Suppressor macrophage (primary cell): ENCODE measurements at regions not wholly inside any gene's neighbourhood (a gene's known extent, or its start where the extent isn't known, plus 50 kb on each side); places are given as distances from the start of the nearest gene placed in this dataset.

ENCODE experiments used
- DNase-seq, 4 experiments: peaks; one replicate each; pipeline ENCODE4 v3.0.0-alpha.2; 2020 to 2022

DNA sequence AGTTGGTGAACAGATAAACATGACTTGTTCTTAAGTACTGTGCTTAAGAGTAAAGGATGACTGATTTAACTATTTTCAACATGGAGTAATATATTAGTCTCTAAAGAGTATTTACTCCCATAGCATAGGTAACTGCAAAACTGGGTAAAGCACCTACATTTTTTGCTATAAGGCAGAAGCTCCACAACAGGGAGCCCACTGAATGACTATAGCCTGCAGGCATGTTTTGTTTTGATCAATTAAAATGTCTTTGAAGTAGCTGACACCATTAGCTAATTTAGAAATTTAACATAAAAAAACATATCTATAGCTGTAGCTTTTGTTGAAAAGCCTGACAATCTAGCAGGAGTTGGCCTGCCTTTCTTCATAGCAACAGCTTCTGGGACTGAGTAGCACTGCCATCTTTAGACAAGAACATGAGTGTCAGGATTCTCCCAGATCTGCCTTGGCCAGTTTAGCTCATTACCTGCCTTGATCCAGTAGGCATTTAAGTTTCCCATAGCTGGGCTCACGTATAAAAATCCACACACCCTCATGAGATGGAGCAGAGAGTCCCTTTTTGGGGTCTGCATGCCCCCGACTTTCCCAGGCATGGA is 1935.1 kb upstream of the PIK3C3 start:
- DNase-seq: no peak

DNA sequence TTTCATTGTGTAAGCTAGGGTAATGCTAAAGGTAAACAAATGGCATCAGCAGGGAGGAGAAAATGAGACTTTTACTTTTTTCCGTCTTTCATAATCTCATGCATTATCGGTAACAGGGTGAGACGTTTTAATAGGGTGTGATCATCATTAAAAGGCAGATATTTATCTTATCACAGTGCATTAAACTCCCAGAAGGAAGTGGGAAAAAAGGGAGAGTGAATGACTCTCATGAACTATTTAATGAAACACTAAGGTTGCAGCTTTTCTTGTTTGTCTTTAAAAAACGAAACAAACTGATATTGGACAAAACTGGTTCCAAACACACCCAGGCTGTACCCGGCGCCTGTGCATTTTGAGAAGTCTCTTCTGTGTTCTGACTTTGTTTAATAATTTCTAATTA is 1936.8 kb upstream of the PIK3C3 start:
- DNase-seq: no peak

DNA sequence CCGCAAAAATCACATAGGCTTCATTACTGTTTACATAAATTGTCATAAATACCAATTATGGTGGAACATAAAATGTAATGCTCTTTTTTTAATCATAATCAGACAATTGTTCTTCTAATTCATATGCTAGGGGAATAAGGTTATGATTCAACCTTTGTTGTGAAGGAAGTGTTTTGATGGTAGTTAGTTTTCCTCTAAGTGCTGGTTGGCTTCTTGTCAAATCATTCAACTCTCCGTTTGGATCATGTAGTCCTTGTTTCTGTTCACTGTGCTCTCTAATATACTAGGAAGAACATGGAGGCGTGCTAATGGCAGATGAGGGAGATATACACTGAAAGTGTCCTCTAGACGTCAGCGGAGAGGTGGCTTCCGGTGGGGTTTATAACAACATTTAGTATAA is 1938.0 kb upstream of the PIK3C3 start:
- DNase-seq: no peak

DNA sequence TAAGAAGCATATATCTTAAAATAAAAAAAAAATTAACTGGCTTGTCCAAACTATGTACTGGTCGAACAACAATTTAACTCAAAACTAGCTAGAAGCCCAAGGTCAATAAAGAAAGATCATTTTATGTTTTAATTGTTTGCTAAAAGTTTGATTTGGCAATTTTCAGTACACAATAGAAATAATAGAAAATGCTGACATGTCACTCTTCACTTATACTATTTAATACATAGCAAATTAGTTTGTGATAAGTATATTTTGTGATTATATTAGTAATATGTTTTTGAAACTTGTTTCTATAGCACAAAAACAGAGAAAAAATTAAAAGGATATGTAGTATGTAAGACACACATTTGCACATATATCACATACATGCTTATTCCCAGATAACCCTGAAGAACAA is 1938.6 kb upstream of the PIK3C3 start:
- DNase-seq: no peak

DNA sequence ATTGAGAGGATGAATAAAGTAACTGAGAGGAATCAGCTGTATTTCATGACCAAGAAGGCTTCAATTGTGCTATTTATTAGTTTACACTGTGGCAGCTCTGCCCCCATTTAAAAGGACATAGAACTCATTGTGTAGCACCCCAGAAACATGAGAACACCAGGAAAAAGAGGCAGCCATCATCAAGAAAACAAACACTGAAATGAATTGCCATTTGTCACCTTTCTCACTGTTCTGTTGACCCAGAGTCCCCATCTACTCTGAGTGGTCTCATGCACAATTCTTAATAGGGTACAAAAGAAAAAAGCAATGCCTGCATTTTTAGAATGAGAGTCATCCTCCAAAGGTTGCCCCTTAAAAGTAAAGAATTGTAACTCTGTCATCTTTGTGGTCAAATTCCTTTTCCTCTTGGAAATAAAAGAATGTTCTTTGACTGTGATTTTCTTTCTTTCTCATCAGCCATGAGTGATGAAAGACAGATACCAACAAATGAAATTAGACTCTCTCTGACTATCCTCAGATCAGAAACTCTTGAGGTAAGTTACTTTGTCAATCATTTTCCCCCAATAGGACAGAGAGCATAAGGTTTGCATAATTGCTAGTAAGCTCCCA is 1941.9 kb upstream of the PIK3C3 start:
- DNase-seq: no peak

DNA sequence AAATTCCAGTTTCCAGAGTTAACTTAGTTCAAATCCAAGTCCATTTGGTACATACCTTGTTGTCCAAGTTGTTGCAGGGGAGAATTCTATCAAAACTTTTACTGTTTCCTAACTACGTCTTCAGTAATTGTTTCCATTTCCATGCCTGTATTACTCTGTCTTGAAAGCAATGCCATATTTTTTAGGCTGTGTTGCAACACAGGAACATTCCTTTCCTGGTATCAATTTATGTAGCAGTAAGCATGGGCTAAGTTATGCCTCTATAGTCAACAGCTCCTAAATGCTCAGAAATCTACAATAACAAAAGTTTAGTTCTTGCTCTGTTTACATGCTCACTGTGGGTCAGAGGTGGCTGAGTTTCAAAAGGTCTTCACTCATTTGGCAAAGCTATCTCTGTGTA is 1943.8 kb upstream of the PIK3C3 start:
- DNase-seq: no peak

DNA sequence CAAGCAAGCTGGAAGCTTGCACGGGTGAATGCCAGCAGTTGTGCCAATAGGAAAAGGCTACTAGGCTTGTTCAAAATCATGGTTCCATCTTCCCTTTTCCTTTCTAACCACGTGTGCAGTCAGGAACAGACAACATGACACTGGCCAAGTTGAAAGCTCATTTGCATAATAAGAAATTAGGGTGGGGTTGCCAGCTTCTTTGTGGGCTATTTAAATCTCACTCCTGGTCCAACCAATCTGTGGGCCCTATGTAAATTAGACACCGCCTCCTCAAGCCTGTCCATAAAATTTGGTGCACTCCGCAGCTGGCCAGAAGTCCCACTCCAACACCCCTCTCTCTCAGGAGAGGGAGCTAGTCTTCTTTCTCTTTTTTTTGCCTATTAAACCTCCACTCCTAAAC is 1948.4 kb upstream of the PIK3C3 start:
- DNase-seq: no peak

DNA sequence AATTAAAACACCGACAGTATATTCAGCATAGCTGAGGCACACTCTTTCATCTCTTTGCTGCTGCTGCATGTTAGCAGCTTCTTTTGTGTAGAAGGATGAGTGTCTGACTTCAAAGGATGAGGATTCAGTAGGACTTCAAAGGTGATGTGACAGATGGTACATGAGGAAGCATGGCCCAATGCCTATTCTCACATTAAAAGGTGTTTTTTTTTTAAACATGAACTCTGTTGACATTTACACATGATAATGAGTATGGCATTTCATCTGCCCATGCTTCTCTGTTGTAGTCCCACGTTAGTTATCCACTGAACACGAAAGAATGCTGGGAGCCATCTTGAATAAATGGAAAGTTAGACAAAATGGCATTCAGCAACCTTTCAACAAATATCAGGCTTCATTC is 1950.8 kb upstream of the PIK3C3 start:
- no peak for DNase-seq

GRCh38 chr18:39998317-39998716 is 1956.7 kb upstream of the PIK3C3 start:
- DNase-seq: no peak

DNA sequence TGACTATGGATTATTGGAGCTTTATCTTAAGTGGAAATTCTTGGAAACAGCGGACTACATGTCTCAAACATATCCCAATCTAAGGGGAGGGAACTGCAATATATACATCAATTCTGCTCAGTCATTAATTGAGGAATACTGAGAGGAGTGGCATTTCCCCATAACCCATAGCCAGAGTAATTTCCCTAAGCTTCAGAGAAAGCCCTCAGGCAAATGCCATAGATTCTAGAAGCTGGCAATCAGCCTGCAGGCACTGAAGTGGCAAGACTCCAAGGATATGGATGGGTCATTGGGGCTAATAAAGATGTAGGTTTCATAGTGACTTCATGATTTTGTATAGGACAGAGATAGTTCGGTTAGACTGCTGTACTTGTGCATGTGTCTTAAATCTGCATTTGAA is 1960.5 kb upstream of the PIK3C3 start:
- DNase-seq: no peak

DNA sequence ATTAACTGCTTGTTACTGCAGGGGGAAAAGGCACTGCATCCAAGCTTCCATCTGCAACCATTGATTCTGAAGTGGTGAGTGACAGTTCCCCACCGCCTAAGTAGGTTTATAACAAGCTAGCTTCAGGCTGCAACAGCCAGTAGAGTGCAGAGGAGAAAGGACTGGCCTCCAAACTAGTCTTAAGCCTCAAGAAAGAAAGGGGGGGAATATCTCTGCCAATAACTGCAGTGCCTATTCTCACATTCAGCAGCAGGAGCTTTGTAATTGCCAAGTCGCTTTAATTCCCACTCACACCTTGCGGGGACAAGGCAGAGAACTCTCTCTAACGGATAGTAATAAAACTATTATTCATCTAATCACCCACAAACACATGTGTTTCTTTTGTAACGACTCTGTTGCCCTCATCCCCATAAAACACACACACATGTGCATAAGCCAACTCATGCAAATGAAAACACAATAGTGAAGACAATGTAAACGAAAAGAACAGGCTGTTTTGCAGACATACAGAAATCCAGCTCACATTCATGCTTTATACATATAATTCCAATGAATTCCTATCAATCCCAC is 1963.3 kb upstream of the PIK3C3 start:
- no peak for DNase-seq

DNA sequence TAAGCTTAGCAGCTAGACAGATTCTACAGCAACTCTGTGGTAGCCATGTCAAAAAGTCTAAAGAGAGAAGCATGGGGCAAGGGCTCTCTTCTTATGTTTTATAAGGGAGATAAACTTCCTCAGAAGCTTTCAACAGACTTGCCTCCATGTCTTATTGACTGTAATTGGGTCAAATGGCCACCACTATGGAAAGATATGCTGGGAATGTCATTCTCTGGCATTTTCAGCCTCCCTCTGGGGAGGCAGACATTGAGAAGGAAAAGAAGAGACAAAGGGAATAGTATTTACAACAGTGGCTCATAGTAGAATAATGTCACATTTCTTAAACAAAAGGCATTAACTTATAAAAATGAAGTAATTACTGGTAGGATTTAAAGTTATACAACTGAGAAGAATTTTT is 1964.5 kb upstream of the PIK3C3 start:
- DNase-seq: no peak

DNA sequence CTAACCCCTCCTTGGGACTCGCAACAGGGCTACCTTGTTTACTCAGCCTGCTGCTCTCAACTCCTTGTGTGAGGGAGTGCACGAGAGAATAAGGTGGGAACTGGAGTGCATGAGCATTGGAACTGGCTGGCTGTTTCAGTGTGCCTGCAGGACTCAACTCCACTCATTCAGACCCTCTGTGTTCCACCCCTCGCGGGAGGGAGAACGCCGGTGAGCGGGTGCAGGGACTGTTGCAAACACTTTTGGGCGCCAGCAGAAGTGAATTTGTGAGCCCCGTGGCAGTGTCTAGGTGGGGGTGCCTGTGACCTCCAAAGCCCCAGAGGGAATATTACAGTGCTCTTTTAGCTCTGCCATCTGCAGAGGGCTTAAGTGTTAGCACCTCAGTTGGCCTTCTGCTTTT is 1978.3 kb upstream of the PIK3C3 start:
- no peak for DNase-seq

DNA sequence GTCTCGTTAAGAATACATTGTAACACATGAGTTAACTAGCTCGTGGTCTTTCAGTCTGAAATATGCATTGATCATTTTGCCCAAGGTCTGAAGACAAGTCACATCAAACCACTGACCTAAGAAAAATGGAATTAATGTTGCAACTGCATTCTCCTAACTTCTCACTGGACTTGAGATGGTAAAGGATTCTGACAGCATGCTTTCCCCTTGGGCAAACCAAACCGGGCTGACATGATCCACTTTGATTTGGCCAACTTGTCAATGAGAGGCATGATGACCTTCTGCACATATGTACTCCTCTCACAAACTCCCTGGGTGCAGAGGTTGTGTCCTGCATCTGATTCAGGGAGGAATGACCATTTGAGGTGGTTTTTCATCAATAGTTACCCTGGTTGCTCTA is 1982.5 kb upstream of the PIK3C3 start:
- DNase-seq: no peak

DNA sequence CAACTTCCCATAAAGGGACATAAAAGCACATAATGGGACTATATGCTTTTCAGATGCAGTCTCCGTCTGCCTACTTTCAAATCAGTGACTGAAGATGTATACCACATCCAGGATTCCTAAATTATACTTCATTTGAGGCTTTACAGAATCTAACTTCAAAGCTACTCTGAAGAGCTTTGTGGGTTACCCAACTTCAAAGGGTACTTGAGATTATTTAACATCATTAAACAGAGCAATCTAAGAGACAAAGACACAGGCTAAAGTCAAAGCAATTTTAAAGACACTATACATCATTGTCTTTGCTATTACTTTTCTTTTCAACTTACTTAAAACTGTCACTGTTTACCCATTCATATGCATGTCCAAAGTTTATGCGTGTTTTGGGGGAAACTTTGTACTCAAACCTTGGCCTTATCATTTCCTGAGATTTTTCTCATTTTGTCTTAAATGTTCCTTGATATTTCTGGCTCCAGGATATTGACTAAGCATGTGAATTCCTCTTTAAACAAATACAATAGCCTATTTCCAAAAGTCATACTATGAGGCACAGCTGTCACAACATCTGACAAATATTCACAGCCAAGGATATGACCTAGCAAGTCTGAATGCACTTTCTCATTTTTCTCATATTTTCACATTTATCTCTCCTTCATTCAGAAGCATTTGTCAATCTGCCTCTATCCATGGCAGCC is 1985.1 kb upstream of the PIK3C3 start:
- no peak for DNase-seq

DNA sequence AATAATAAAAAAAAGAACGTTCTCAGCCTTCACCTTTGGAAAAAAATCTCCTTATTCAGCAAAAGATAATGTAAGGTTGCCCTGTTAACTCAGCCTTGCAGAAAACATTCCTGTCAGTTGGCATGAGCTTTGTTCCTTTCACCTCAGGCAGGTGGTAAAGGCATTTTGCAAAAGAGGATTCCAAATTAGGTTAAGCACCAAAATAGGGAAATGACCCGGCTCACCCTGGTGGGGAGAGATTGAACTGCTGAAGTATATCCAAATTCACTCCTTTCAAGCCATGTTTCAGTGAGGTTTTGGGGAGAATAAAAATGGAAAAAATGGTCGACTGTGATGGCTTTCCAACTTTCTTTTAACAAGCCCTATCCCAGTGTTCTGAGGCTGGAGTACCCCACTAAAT is 1988.8 kb upstream of the PIK3C3 start:
- no peak for DNase-seq

DNA sequence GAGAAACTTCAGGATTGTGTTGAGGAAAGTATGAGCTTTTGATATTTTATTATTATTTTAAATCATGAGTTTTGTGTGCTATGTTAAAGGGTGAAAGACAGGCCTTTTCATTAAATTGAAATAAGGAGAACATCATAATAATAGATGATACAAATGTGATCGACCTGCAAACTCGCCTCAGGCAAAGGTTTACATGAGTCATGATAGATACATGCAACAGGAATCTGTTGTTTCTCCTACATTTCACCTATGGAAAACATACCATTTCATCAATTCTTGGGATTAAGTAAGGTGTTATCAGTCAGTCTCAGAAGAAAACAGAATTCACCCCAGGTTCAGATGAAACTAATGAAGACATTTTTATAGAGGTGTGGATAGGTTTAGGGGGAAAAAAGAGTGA is 1992.5 kb upstream of the PIK3C3 start:
- DNase-seq: no peak

DNA sequence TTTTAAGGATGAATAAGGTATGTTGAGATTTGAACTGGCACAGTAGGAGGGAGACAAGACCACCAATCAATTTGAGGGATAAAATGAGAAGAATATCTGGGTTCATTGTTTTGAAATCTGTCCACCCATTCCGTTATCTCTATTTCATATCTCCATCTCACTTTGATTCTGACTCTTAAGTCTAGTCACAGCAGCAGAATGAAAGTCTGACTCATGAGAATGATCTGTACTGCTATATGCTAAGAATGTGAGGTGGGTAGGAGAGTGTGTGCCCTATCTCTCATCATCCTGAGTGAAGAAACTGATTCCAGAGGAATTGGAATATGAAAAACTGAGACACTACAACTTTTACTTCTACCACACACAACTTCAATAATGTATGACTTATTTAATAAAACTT is 1994.5 kb upstream of the PIK3C3 start:
- DNase-seq: no peak

DNA sequence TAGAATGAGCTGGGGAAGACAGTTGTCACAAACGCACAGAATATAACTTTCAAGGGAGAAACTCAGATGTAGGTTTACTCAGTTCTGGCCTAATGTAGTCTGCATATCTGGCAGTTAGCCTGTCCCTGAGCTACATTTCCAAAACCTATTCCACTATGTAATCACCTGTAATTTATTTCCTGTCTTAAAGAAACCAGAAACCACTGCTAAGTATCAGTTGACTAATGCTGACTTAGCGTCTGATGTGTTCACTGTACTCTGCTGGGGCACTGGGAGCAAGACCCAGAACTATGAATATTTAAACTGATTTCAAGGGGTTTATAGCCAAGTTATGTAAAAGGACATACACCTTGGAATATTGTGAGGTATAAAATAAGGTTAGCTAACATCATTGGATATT is 1995.2 kb upstream of the PIK3C3 start:
- no peak for DNase-seq

GRCh38 chr18:39958876-39959275 is 1996.2 kb upstream of the PIK3C3 start:
- no peak for DNase-seq

DNA sequence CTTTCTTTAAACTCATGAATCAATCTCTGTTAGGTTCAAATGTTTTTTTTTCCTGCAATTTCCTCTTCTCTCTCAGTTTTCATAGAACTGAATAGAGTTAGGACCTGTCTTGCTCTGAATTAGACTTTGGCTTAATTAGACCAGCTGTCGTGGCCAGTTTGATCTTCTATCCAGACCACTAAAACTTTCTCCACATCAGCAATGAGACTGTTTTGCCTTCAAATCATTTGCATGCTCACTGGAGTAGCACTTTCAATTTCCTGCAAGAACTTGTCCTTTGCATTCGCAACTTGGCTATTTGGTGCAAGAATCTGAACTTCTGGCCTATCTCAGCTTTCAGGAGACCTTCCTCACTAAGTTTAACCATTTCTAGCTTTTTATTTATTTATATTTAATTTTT is 2002.2 kb upstream of the PIK3C3 start:
- DNase-seq: no peak

DNA sequence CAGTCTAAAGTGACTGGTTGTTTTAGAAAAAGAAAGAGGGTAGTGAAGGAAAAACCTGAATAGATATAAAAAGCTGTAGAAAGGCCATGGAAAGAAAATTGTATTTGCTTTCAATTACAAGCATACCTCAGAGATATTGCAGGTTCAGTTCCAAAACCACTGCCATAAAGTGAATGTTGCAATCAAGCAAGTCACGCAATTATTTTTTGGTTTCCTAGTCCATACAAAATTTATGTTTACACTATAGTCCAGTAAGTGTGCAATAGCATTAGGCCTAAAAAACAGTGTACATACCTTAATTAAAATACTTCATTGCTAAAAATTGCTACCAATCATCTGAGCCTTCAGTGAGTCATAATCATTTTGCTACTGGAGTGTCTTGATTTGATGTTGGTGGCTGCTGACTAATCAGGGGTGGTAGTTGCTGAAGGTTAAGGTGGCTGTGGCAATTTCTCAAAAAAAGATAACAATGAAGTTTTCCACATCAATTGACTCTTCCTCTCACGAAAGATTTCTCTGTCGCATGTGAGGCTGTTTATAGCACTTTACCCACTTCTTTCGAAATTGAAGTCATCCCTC is 2003.8 kb upstream of the PIK3C3 start:
- DNase-seq: no peak

DNA sequence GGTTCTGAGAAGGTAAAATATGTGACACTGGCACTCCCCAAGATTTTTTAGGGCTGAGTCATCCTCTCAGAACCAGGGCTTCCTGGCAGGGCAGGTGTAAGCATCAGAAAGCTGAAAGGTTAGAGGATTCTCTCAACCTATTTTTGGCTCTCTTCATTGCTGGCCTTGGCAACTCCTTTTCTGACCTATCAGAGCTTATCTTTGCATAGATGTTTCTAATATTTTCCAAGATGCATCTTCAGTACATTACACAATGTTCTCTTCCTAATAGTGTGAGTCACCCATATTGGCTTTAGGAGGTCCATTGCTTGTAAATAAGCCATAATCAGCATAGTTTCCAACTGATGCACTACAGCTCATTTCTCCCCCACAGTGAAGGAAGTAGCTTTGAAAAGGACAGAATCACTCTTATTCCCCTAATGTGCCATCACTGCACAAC is 2008.4 kb upstream of the PIK3C3 start:
- no peak for DNase-seq

DNA sequence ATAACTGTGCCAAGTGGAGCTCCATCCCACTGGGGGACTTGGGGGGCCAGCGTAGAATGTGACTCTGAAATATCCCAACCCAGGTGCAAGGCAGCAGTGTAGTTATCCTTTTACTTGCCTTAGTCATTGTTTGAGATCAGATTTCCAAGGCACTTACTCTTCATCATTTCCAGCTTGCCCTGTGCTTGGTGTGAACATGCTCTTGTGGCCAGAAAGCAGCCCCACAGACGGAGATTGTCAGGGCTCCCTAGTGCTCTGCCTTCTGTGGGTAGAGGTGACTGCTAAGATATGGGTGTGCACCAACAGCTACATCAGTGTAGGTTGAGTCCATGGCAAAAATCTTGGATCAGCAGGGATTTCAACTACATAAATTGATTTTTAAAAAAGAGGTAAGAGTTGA is 2010.0 kb upstream of the PIK3C3 start:
- DNase-seq: no peak
